ENCODE measurements at regions not wholly inside any gene's neighbourhood (a gene's known extent, or its start where the extent isn't known, plus 50 kb on each side); places are given as distances from the start of the nearest gene placed in this dataset.

GRCh38 chr5:53343187-53343586 lies 137.2 kb upstream of the FST start:
- POLR2A ChIA-PET, result no interaction called here

GRCh38 chr5:53350368-53350767 lies 130.1 kb upstream of the FST start:
- H3K27me3 ChIP-seq (ENCODE audit: control insufficient read depth, insufficient read depth, low read length), result no peaks in the 10 kb centered on the region
- H3K36me3 ChIP-seq (ENCODE audit: control insufficient read depth, insufficient read depth, low read length), result no peaks in the 10 kb centered on the region
- H3K4me3 ChIP-seq (ENCODE audit: low read depth, low read length), result no peak overlapping the region
- no peak for DNase-seq (ENCODE audit: low read depth)
- CTCF ChIA-PET, result no interaction called here
- POLR2A ChIA-PET, result no interaction called here
- no peak for TF ChIP-seq CTCF (IDR thresholded peaks at IDR 0.05; ENCODE audit: insufficient read depth, low read depth, low read length)

More at GRCh38 chr5:53343187-53343586, 137.2 kb upstream of the FST start:
- no peak overlapping the region for H3K4me3 ChIP-seq (ENCODE audit: low read depth, low read length)
- CTCF ChIA-PET, result interaction anchor here (1.1 to 1.3 kb wide), 4 partner anchors 13 to 88 kb away, joined by 3 to 6 read pairs (median 4); no protein-coding TSS in a partner anchor
- H3K36me3 ChIP-seq (ENCODE audit: control insufficient read depth, insufficient read depth, low read length), result no peaks in the 10 kb centered on the region
- no peaks in the 10 kb centered on the region for H3K27me3 ChIP-seq (ENCODE audit: control insufficient read depth, insufficient read depth, low read length)
- peak; percentile 76 for DNase-seq (ENCODE audit: low read depth)
- no peak for TF ChIP-seq CTCF (IDR thresholded peaks at IDR 0.05; ENCODE audit: insufficient read depth, low read depth, low read length)

GRCh38 chr5:53350991-53351770 lies 129.2 kb upstream of the FST start:
- ChIA-PET CTCF (interaction anchor here (1.4 kb wide), 1 partner anchor 13 kb away, joined by 3 read pairs; no protein-coding TSS in a partner anchor), POLR2A (no interaction called here)
- Histone ChIP-seq H3K36me3 (ENCODE audit: control insufficient read depth, insufficient read depth, low read length) (no peaks in the 10 kb centered on the region), H3K27me3 (ENCODE audit: control insufficient read depth, insufficient read depth, low read length) (no peaks in the 10 kb centered on the region), H3K4me3 (ENCODE audit: low read depth, low read length) (no peak overlapping the region)
- TF ChIP-seq CTCF (IDR thresholded peaks at IDR 0.05; ENCODE audit: insufficient read depth, low read depth, low read length), result no peak
- no peak for DNase-seq (ENCODE audit: low read depth)

- CTCF ChIA-PET, result interaction anchor here (0.6 to 1.5 kb wide), 2 partner anchors 12 to 234 kb away, joined by 3 to 4 read pairs; no protein-coding TSS in a partner anchor
- POLR2A ChIA-PET, result no interaction called here
- DNase-seq (ENCODE audit: low read depth), result no peak
Observed at GRCh38 chr5:53355316-53355715, 125.1 kb upstream of the FST start.

More at GRCh38 chr5:53355316-53355715, 125.1 kb upstream of the FST start:
- no peaks in the 10 kb centered on the region for H3K36me3 ChIP-seq (ENCODE audit: control insufficient read depth, insufficient read depth, low read length)
- no peaks in the 10 kb centered on the region for H3K27me3 ChIP-seq (ENCODE audit: control insufficient read depth, insufficient read depth, low read length)
- H3K4me3 ChIP-seq (ENCODE audit: low read depth, low read length), result no peak overlapping the region
- TF ChIP-seq CTCF (IDR thresholded peaks at IDR 0.05; ENCODE audit: insufficient read depth, low read depth, low read length), result no peak
